HG03439 (cell line): ENCODE measurements at regions not wholly inside any gene's neighbourhood (a gene's known extent, or its start where the extent isn't known, plus 50 kb on each side); places are given as distances from the start of the nearest gene placed in this dataset.
"Not testable (repeated sequence)": the region's sequence is repeated elsewhere in the genome, so short reads cannot be mapped to it uniquely, and the experiment has no call there.

ENCODE experiments used
- ATAC-seq: cut with Tn5 transposase; IDR thresholded peaks from one replicate; pipeline ENCODE4 v1.9.1; 2021; ENCODE audit warnings: mild to moderate bottlenecking, moderate library complexity; ENCODE audit not compliant: unreplicated experiment

GRCh38 chr2:34529965-34530364 is 930.9 kb upstream of the FAM98A start:
- ATAC-seq = no peak

- no peak for ATAC-seq
Measured at GRCh38 chr2:34523958-34524514, 924.9 kb upstream of the FAM98A start.

DNA sequence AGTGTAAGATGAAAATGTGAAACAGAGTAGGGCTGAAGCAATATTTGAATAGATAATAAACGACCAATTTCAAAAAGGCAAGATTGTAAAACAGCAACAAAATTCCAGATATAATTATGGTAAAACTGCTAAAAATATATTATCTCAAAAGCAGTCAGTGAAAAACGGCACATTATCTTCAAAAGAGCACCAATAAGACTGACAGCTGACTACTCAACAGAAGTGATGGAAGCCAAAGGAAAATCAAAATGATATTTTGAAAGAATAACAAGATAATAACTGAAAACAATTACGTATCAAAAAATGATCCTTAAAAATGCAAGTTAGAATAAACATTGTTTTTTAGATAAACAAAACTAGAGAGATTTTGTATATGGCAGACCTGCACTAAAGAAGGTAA is 920.6 kb upstream of the FAM98A start:
- no peak for ATAC-seq

DNA sequence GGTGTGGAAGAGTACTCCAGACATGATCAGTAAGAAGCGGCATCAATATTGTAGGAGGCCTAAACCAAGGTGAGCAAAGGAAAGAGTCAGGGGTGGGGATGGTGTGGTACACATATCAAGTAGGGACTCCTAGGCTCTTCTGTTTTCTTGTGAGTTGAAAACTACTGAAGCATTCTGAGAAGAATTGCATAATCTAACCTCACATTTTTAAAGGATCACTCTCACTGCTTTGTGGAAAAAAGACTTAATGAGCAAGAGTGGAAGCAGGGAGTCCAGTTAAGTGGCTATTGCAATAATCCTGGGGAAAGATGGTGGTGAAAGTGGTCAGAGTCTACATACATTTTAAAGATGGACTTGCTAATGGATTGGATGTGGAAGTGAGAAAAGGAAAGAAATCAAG is 899.5 kb upstream of the FAM98A start:
- no peak for ATAC-seq

- ATAC-seq = not testable (repeated sequence)
Measured at GRCh38 chr2:34494192-34494591, 895.1 kb upstream of the FAM98A start.

DNA sequence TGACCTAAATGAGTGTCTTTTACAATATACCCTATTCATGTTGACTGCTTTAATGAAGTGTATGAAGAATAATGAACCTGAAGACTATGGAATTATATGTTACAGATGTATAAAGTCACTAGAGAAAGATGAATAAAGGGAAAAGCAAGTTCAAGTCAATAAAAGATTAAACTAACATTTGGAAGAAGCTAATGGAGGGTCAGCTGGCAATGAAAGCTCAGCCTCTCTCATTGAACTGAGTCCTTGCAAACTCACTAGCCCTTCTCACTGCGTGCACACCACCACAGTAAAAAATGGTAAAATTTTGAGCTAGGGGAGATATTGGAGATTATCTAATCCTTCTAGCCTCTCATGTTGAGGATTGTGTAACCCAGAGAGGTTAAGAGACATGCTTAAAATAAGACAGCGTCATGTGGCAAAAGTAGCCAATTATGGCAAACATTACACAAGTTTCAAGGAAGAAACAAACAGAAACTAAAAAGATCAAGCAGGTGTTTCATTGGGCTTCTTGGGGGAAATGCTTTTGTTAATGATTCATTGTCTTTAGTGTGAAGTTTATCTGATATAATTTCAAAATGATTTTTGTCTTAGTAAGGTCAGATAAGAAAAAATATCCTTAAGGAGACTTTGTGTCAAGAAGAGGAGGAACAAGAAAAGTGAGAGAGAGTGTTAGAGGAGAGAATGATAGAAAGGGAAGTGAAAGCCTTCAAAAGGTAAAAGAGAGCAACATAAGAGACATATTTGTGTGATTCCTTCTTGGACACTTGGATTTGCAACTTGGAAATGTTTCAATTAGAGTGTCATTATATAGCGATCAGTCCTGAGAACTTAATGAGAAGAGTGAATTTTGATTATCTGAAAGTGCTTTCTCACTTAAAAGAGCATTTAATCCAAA is 893.7 kb upstream of the FAM98A start:
- no peak for ATAC-seq

DNA sequence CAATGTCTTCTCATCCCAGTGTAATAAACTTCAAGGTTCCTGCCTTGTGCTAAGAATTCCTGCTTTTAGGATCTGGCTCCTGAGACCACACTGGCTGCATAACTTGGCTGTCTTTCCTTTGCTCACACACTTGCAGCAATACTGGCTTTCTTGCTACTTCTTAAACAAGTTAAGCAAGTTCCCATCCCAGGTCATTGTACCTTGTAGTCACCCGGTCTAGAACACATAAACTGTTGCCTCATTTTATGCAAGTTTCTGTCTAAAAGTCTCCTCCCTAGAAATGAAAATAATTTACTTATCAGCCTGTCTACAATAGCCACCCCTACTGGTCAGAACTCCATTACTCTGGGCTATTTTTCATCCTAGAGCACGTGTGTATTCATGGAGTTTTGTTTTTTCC is 887.9 kb upstream of the FAM98A start:
- ATAC-seq = no peak

DNA sequence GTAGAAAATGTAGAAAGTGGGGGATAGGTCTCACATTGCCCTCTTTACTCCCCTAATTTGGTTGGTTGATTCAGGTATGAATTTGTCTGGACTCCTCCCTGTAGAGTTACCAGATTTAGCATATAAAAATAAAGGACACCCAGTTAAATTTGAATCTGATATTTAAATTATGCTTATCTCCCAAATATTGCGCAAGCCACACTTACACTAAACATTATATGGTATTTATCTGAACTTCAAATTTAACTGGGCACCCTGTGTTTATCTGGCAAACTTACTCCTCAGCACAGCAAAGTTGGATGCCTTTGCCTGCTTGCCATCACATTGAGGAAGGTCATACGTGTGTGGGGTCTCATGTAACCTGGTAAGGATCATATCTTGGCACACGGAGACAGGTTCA is 882.4 kb upstream of the FAM98A start:
- no peak for ATAC-seq

DNA sequence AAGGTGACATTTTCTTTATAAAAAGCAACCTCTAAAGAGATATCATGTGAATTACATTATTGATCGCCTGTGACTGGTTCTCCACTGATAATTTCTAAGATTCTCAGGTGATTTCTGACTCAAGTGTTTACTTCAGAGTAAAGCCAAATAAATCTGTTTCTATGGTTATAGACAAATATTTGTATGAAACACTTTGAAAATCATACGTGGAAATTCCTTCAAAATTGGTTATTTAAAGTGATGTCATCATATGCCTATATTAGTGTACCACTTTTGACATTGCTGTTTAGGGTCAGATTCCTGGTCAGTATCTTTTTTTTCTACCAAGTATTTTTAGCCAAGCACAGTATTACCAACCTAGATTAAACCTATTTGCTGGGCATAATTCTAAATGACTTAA is 881.3 kb upstream of the FAM98A start:
- no peak for ATAC-seq

DNA sequence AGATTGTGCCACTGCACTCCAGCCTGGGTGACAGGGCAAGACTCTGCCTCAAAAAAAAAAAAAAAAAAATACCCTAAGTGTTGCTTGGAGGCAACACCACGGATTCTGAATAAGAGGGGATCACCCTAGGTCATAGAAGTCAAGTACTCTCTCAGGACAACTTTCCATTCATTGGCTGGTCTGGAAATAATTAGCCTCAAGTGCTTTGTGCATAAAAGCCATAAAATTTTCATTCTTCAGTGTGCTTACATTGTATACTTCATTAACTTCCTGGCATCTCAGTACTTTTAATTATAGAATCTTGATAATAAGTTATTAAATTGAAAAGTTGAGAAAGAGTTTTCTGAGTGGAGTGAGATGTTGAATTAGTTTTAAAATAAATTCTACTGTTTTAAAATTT is 876.1 kb upstream of the FAM98A start:
- ATAC-seq = no peak

DNA sequence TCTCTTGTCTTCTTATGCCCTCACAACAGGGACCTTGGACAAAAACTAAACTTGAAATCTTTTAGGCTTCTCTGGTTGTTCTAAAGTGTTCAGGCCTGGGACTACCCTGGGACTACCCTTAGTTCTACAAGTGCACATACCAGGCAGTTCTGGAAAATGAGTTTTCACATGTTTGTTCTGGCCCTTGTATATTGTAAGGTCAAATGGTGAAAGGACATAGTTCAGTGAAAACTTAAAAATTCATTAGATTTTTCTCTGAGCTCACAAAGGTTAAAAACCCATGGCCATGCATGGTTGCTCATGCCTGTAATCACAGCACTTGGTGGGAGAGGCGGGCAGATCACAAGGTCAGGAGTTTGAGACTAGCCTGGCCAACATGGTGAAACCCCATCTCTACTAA is 875.5 kb upstream of the FAM98A start:
- ATAC-seq = no peak

- no peak for ATAC-seq
Measured at GRCh38 chr2:34447097-34447496, 848.0 kb upstream of the FAM98A start.

DNA sequence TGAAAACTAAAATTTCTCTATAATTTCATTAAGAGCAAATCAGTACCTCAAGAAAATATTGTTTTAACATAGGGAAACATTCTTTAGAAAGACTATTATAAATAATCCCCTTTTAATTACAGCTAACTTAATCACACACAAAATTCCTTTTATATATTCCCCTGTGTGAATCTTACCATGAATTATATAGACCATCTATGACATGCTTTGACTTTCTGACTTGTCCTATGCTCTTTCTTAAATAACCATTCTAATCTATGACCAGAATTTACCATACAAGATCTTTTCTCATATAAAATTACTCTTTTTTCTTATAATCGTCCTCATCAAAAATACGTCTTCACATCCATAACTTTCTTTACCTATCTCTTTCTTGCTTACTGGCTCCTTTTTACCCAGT is 824.2 kb upstream of the FAM98A start:
- no peak for ATAC-seq

GRCh38 chr2:34419856-34420255 is 820.8 kb upstream of the FAM98A start:
- no peak for ATAC-seq

GRCh38 chr2:34416856-34417255 is 817.8 kb upstream of the FAM98A start:
- no peak for ATAC-seq

DNA sequence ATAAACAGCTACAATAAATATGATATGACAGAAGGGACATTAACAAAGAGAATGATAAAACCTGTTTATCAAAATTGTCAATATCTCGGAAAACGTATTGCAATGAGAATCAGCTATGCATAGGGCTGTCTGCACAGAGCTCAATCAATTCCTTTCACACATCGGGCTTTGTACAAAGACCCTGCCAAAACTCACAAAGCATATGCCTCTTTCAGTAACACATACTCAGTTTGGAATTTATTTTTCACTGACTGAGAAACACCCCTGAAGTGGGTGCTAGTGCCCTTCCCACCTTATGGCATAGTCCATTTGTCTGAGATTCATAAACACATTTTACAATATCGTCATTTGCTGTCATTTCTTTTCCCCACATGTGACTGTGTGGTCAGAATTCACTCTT is 815.8 kb upstream of the FAM98A start:
- ATAC-seq = no peak

GRCh38 chr2:34408100-34408499 is 809.0 kb upstream of the FAM98A start:
- ATAC-seq = no peak

GRCh38 chr2:34403512-34403911 is 804.4 kb upstream of the FAM98A start:
- ATAC-seq = no peak

DNA sequence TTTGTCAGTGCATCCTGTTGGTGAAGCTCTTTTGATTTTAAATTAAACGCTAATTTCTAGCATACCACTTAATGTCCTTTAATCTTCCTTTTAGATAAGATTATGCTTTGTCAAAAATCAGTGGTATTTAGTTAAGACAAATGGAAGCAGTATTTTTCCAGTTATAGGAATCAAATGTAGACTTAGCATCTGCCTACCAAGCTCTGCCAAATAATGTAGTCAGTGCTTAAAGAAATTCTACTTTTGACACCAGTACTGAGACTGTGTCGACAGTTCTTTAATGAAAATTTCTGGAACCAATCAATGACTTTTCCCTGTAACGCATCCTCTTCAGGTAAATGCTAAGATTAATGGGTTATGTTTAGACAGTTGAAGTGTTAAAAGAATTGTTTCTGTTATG is 803.3 kb upstream of the FAM98A start:
- no peak for ATAC-seq

GRCh38 chr2:34401186-34401585 is 802.1 kb upstream of the FAM98A start:
- ATAC-seq = no peak

- no peak for ATAC-seq
Measured at GRCh38 chr2:34388446-34388845, 789.3 kb upstream of the FAM98A start.

DNA sequence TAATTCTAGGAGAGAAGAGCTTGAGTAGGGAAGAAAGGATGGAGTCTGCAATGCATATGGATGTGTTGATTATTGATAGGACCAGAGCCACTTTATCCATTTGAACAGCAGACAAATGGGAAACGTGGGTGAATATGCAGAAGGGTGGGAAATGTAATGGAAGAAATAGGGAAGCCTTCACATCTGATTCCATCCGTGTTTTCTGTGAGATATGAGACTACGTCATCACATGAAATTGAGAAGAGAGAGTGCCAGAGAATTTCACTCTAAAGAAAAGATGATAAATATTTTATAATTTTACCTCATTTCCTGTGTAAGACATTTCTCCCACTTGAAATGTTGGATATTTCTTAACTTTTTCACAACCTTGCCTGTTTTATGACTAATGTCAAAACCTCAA is 788.4 kb upstream of the FAM98A start:
- no peak for ATAC-seq

GRCh38 chr2:34379586-34379985 is 780.5 kb upstream of the FAM98A start:
- ATAC-seq = no peak
